ENCODE measurements at regions not wholly inside any gene's neighbourhood (a gene's known extent, or its start where the extent isn't known, plus 50 kb on each side); places are given as distances from the start of the nearest gene placed in this dataset.
A peak's percentile ranks its signal among the peaks of the same experiment; 100 is the strongest.

- peak; percentile 77 to 93 for DNase-seq (ENCODE audit: low spot score in 2 of 2)
- H3K27me3 ChIP-seq: no peaks in the 10 kb centered on the region
- no peaks in the 10 kb centered on the region for H3K9me3 ChIP-seq
- H3K4me1 ChIP-seq: no peaks in the 10 kb centered on the region
- H3K27ac ChIP-seq: peak overlapping the region; percentile 88 to 94
- intact Hi-C loops (cut with DNase I; ENCODE audit: low total_unique reads): no loop called here
- TF ChIP-seq, protein P1, sequence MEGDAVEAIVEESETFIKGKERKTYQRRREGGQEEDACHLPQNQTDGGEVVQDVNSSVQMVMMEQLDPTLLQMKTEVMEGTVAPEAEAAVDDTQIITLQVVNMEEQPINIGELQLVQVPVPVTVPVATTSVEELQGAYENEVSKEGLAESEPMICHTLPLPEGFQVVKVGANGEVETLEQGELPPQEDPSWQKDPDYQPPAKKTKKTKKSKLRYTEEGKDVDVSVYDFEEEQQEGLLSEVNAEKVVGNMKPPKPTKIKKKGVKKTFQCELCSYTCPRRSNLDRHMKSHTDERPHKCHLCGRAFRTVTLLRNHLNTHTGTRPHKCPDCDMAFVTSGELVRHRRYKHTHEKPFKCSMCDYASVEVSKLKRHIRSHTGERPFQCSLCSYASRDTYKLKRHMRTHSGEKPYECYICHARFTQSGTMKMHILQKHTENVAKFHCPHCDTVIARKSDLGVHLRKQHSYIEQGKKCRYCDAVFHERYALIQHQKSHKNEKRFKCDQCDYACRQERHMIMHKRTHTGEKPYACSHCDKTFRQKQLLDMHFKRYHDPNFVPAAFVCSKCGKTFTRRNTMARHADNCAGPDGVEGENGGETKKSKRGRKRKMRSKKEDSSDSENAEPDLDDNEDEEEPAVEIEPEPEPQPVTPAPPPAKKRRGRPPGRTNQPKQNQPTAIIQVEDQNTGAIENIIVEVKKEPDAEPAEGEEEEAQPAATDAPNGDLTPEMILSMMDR (IDR thresholded peaks at IDR 0.05): no peak
- TF ChIP-seq POLR2A (IDR thresholded peaks at IDR 0.05): peak; percentile 79
- peak in 2 of 3 donors; percentile 36 to 87 for TF ChIP-seq POLR2AphosphoS5 (IDR thresholded peaks at IDR 0.05)
- peak overlapping the region; percentile 31 to 61 (median 42) for H3K4me3 ChIP-seq
- H3K36me3 ChIP-seq: no peaks in the 10 kb centered on the region
These were observed 50.5 kb upstream of the DST start for GRCh38 chr6:56693246-56693607.

DNA sequence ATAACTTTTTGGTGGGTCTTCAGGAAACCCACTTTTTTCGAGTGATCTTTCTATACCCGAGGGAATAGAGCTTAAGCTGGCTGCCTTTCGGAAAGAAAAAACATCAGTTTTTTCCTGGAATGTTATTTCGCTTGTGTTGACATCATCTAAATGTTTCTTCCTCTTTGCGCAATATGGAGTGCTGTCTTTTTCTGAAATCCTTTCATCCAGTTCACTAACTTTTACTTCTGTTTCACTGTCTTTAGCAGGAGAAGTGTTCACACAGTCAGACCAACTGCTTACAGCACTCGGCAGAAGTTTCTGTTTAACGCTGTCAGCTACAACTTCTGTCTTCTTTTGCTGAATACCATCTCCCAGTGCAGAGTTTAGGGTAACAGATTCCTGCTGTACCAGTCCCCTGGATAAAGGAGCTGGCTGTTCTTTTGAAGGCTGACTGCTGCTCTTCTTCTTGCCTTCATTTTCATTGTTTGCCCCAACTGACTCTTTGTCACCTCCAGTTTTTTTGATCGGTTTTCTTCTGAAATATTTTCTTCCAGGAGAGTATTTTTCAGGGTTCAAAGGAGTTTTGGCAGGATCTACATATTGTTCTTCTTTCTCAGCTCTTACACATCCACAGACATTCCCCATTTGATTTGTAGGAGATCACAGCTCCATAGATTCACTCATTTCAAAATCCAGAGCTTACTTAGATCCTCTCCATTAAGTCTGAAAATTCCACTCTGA lies 50.0 kb upstream of the DST start:
- H3K27ac ChIP-seq: peak overlapping the region; percentile 88 to 94
- peak overlapping the region; percentile 31 to 61 (median 42) for H3K4me3 ChIP-seq
- no peaks in the 10 kb centered on the region for H3K36me3 ChIP-seq
- no peaks in the 10 kb centered on the region for H3K27me3 ChIP-seq
- H3K4me1 ChIP-seq: no peaks in the 10 kb centered on the region
- no peaks in the 10 kb centered on the region for H3K9me3 ChIP-seq
- TF ChIP-seq, protein P1 (IDR thresholded peaks at IDR 0.05): no peak
- TF ChIP-seq POLR2AphosphoS5 (IDR thresholded peaks at IDR 0.05): peak in 1 of 3 donors; percentile 5
- no peak for DNase-seq (ENCODE audit: low spot score in 2 of 2)
- intact Hi-C loops (cut with DNase I; ENCODE audit: low total_unique reads): no loop called here
